ENCODE measurements at regions not wholly inside any gene's neighbourhood (a gene's known extent, or its start where the extent isn't known, plus 50 kb on each side); places are given as distances from the start of the nearest gene placed in this dataset.

DNA sequence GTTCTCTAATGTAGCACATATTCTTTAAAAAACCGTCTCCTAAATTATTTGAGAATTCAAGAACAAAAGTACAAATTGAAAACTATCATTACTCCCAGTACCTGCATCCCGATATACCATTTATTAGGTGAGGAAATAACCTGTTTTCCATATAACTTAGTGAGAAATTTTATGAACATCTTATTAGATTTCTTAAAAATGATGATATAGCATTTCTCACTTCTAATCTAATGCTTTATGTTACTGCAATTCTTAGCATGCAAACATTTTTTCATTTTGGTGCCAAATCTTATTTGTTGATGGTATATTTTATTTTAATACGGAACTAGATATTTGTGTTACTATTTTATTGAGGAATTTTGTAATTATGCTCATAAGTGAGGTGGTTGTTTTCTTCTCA, 1321.3 kb upstream of the SLC10A2 start:
- TF ChIP-seq, protein P1, sequence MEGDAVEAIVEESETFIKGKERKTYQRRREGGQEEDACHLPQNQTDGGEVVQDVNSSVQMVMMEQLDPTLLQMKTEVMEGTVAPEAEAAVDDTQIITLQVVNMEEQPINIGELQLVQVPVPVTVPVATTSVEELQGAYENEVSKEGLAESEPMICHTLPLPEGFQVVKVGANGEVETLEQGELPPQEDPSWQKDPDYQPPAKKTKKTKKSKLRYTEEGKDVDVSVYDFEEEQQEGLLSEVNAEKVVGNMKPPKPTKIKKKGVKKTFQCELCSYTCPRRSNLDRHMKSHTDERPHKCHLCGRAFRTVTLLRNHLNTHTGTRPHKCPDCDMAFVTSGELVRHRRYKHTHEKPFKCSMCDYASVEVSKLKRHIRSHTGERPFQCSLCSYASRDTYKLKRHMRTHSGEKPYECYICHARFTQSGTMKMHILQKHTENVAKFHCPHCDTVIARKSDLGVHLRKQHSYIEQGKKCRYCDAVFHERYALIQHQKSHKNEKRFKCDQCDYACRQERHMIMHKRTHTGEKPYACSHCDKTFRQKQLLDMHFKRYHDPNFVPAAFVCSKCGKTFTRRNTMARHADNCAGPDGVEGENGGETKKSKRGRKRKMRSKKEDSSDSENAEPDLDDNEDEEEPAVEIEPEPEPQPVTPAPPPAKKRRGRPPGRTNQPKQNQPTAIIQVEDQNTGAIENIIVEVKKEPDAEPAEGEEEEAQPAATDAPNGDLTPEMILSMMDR (IDR thresholded peaks at IDR 0.05; ENCODE audit: low read depth, low read length), result no peak
- no peak for TF ChIP-seq EZH2phosphoT487 (IDR thresholded peaks at IDR 0.05; ENCODE audit: low read depth)

Measured in OCI-LY3 (cell line).